ENCODE measurements at regions not wholly inside any gene's neighbourhood (a gene's known extent, or its start where the extent isn't known, plus 50 kb on each side); places are given as distances from the start of the nearest gene placed in this dataset.

- no peak overlapping the region for H3K27ac ChIP-seq (ENCODE audit: insufficient read depth, low read length)
- no peak overlapping the region for H2BK5ac ChIP-seq (ENCODE audit: low read depth, low read length, poor library complexity, severe bottlenecking)
- H3K18ac ChIP-seq (ENCODE audit: low read depth, low read length) = no peak overlapping the region
- H2BK15ac ChIP-seq (ENCODE audit: low read depth, low read length) = no peak overlapping the region
- no peaks in the 10 kb centered on the region for H3K4me1 ChIP-seq (ENCODE audit: control insufficient read depth, insufficient read depth, low read length)
- no peak overlapping the region for H4K5ac ChIP-seq (ENCODE audit: low read depth, low read length)
- no peak overlapping the region for H2AK5ac ChIP-seq (ENCODE audit: low read depth, low read length)
- DNase-seq = no peak
- WGBS, 2 experiments (ENCODE audit: extremely low coverage in 2 of 2, insufficient read length in 1 of 2) = no CpG with 5 or more reads among the region's 3 CpGs
- in situ Hi-C loops (cut with MboI; ENCODE audit: low sequenced_read_pairs) = no loop called here
- H3K36me3 ChIP-seq (ENCODE audit: control insufficient read depth, insufficient read depth, low read length) = no peaks in the 10 kb centered on the region
- H3K23ac ChIP-seq (ENCODE audit: low read depth, low read length) = no peak overlapping the region
- H4K8ac ChIP-seq (ENCODE audit: low read depth in 2 of 2, low read length in 2 of 2) = no peak overlapping the region
- no peak overlapping the region for H3K14ac ChIP-seq (replicated peaks; ENCODE audit: low read depth, low read length)
- H2AFZ ChIP-seq (replicated peaks; ENCODE audit: low read length, poor library complexity) = no peak overlapping the region
- H3K4ac ChIP-seq (ENCODE audit: low read depth, low read length) = no peak overlapping the region
- intact Hi-C loops (cut with micrococcal nuclease) = no loop called here
- no peaks in the 10 kb centered on the region for H3K27me3 ChIP-seq (ENCODE audit: control insufficient read depth, insufficient read depth, low read length)
- H3K79me1 ChIP-seq (ENCODE audit: low read depth in 1 of 2, low read length in 2 of 2) = no peaks in the 10 kb centered on the region
- no peak overlapping the region for H3K56ac ChIP-seq (ENCODE audit: extremely low read depth, insufficient read depth, low read length)
- H2BK20ac ChIP-seq (ENCODE audit: low read depth, low read length) = no peak overlapping the region
- no peak for TF ChIP-seq USF2 (IDR thresholded peaks at IDR 0.05; ENCODE audit: low read depth, low read length)
- no peak for TF ChIP-seq POLR2A (IDR thresholded peaks at IDR 0.05; ENCODE audit: low read depth, low read length)
- no peak for TF ChIP-seq RAD21 (IDR thresholded peaks at IDR 0.05; ENCODE audit: low read length)
- no peak for TF ChIP-seq SMC3 (IDR thresholded peaks at IDR 0.05; ENCODE audit: low read depth, low read length)
- TF ChIP-seq MAFK (IDR thresholded peaks at IDR 0.05; ENCODE audit: low read depth, low read length) = no peak
- no peak for TF ChIP-seq RCOR1 (IDR thresholded peaks at IDR 0.05; ENCODE audit: insufficient replicate concordance, low read length)
- TF ChIP-seq CHD1 (IDR thresholded peaks at IDR 0.05; ENCODE audit: low read depth, low read length) = no peak
- TF ChIP-seq CTCF (conservative IDR thresholded peaks at IDR 0.05; ENCODE audit: low read depth, low read length) = no peak
- no peak for TF ChIP-seq RFX5 (IDR thresholded peaks at IDR 0.05; ENCODE audit: low read depth, low read length)
- TF ChIP-seq FOS (IDR thresholded peaks at IDR 0.05; ENCODE audit: low read depth, low read length) = no peak
- TF ChIP-seq BHLHE40 (IDR thresholded peaks at IDR 0.05; ENCODE audit: low read depth, low read length) = no peak
- TF ChIP-seq MAZ (IDR thresholded peaks at IDR 0.05; ENCODE audit: borderline replicate concordance, low read depth, low read length) = no peak
- TF ChIP-seq NFE2L2 (IDR thresholded peaks at IDR 0.05; ENCODE audit: low read depth, low read length) = no peak
- no peak for TF ChIP-seq CEBPB (IDR thresholded peaks at IDR 0.05; ENCODE audit: low read depth, low read length)
- H3K4me2 ChIP-seq (ENCODE audit: low read depth, low read length) = no peak overlapping the region
- H3K9ac ChIP-seq (ENCODE audit: low read depth, low read length) = no peak overlapping the region
- no peak overlapping the region for H4K91ac ChIP-seq (ENCODE audit: insufficient read depth, low read depth, low read length)
- H4K20me1 ChIP-seq (ENCODE audit: insufficient read depth, low read length) = no peaks in the 10 kb centered on the region
- no TSS peak for BruUV-seq (replicated peaks)
- no peak overlapping the region for H2AK9ac ChIP-seq (replicated peaks; ENCODE audit: low read depth, low read length, poor library complexity)
- no peaks in the 10 kb centered on the region for H3K9me1 ChIP-seq (ENCODE audit: insufficient read depth, low read length)
- CTCF ChIA-PET = no interaction called here
- no peak overlapping the region for H2BK120ac ChIP-seq (ENCODE audit: low read depth, low read length)
- ATAC-seq (ENCODE audit: low read depth) = no peak
- dilution Hi-C loops (cut with HindIII; ENCODE audit: low sequenced_read_pairs, unreplicated experiment) = no loop called here
- H3K9me3 ChIP-seq (ENCODE audit: control insufficient read depth, insufficient read depth, low read length) = no peaks in the 10 kb centered on the region
- POLR2A ChIA-PET (ENCODE audit: unreplicated experiment) = no interaction called here
- no peak overlapping the region for H3K4me3 ChIP-seq (ENCODE audit: insufficient read depth, low read depth, low read length)
Observed at GRCh38 chr18:50460062-50460461, 85.2 kb downstream of the SKA1 start.

Measured in IMR-90 (cell line).